Activated T-cell treated with anti-CD3 and anti-CD28 coated beads, Interleukin-2, amount 50 U/mL, for 72 hours (primary cell): ENCODE measurements at regions not wholly inside any gene's neighbourhood (a gene's known extent, or its start where the extent isn't known, plus 50 kb on each side); places are given as distances from the start of the nearest gene placed in this dataset.
"Not testable (repeated sequence)": the region's sequence is repeated elsewhere in the genome, so short reads cannot be mapped to it uniquely, and the experiment has no call there.

Experiments used
- ATAC-seq, 2 donors: fragments of 150-1000 bp; cut with Tn5 transposase; replicated peaks in 1 of 2; 2 replicates each; pipeline ENCODE4 v1.10.0; 2021; ENCODE audit warnings: moderate library complexity in 2 of 2, mild to moderate bottlenecking in 1 of 2
- DNase-seq, 2 donors: peaks; one replicate each; pipeline ENCODE4 v3.0.0; 2021 to 2022; ENCODE audit warnings: mixed read lengths in 1 of 2
- H3K27ac Mint-ChIP-seq: one replicate; pipeline ENCODE4 v1.8.0; 2022; ENCODE audit warnings: mild to moderate bottlenecking, moderate library complexity, mixed read lengths
- H3K27me3 Mint-ChIP-seq: one replicate; pipeline ENCODE4 v1.8.0; 2022; ENCODE audit warnings: low read depth, mixed read lengths
- H3K36me3 Mint-ChIP-seq, 2 donors: one replicate each; pipeline ENCODE4 v1.8.0; 2022; ENCODE audit warnings: mixed read lengths in 2 of 2, mild to moderate bottlenecking in 1 of 2; ENCODE audit not compliant: insufficient read depth in 2 of 2
- H3K4me1 Mint-ChIP-seq: one replicate; pipeline ENCODE4 v1.8.0; 2022; ENCODE audit warnings: low read depth, mixed read lengths
- H3K4me3 Mint-ChIP-seq, 2 donors: one replicate each; pipeline ENCODE4 v1.8.0; 2022; ENCODE audit warnings: mild to moderate bottlenecking in 2 of 2, mixed read lengths in 2 of 2, moderate library complexity in 2 of 2
- H3K9me3 Mint-ChIP-seq, 2 donors: one replicate each; pipeline ENCODE4 v1.8.0; 2022; ENCODE audit warnings: mixed read lengths in 2 of 2

DNA sequence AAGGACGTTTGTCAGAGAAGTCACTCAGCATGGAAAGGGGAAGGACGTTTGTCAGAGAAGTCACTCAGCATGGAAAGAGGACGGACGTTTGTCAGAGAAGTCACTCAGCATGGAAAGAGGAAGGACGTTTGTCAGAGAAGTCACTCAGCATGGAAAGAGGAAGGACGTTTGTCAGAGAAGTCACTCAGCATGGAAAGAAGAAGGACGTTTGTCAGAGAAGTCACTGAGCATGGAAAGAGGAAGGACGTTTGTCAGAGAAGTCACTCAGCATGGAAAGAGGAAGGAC lies 71.2 kb upstream of the TWIST2 start:
- H3K4me3 Mint-ChIP-seq, H3K27me3 Mint-ChIP-seq, H3K4me1 Mint-ChIP-seq, ATAC-seq, H3K36me3 Mint-ChIP-seq, H3K9me3 Mint-ChIP-seq, H3K27ac Mint-ChIP-seq, DNase-seq: not testable (repeated sequence)

DNA sequence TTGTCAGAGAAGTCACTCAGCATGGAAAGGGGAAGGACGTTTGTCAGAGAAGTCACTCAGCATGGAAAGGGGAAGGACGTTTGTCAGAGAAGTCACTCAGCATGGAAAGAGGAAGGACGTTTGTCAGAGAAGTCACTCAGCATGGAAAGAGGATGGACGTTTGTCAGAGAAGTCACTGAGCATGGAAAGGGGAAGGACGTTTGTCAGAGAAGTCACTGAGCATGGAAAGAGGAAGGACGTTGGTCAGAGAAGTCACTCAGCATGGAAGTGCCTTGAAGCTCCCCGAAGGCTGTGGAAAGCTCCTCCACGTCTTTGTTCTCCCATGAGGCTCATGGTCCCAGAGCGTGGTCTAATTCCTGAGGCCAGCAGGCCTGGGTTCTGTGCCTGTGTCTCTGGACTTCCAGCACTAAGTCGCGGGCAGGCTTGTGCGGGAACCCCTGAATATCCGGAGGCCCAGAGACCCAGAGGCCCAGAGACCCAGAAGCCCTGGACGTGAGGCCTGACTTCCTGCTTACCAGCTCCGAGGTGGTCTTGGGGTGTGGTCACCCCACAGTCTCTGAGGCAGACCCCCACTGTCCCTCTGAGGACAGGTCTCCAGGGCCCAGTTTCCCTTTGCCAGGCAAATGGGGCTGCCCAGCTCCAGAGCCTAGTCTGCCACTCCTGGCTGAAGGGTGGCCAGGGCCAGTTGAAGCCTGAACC lies 70.4 kb upstream of the TWIST2 start:
- no peaks in the 10 kb centered on the region for H3K9me3 Mint-ChIP-seq
- ATAC-seq, result no peak
- H3K27me3 Mint-ChIP-seq, result no peaks in the 10 kb centered on the region
- DNase-seq, result no peak
- no peaks in the 10 kb centered on the region for H3K4me1 Mint-ChIP-seq
- no peaks in the 10 kb centered on the region for H3K36me3 Mint-ChIP-seq
- no peak overlapping the region for H3K4me3 Mint-ChIP-seq
- no peak overlapping the region for H3K27ac Mint-ChIP-seq

DNA sequence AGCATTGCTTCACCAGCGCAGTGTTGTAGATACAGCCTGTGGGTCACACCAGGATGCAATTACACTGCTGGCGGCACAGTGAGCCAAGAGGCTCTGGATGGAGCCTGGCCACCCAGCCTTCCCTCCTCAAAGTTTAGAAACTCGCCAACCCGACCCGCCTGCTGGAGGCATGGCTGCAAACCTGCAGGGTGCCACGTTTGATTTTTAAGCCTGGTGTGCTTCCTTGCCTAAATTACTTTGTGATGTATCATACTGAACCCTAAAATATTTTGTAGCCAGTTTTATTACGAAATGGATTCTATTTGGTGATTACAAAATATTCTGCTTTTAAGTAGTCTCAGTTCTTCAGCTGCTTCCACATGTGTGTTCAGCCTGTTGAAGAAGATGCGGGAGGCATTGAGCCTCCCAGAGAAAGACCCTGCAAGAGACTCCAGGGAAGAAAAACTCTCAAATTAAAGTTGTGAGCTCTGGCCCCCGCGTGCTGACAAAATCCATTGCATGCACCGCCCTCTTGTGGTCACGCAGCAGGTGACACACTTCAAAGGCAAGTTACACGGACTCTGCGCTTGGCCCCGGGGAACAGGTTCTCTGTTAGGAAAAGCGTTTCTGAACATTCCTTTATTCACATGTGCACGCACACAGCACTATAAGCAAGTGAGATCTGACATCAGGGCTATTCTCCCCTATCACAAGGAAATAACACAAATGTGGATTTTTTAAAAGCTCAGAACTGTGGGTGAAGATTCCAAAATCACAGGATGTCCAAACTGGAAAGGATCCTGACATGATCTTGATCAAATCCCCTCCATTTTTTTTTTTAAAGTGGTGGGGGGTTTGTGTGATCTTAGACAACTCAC lies 63.0 kb upstream of the TWIST2 start:
- ATAC-seq (no peak), DNase-seq (peak; percentile 50 to 62)
- no peaks in the 10 kb centered on the region for H3K36me3 Mint-ChIP-seq
- H3K9me3 Mint-ChIP-seq, result no peaks in the 10 kb centered on the region
- H3K4me1 Mint-ChIP-seq, result no peaks in the 10 kb centered on the region
- H3K27ac Mint-ChIP-seq, result no peak overlapping the region
- H3K4me3 Mint-ChIP-seq, result no peak overlapping the region
- H3K27me3 Mint-ChIP-seq, result peaks cover 19% of the 10 kb centered on the region

DNA sequence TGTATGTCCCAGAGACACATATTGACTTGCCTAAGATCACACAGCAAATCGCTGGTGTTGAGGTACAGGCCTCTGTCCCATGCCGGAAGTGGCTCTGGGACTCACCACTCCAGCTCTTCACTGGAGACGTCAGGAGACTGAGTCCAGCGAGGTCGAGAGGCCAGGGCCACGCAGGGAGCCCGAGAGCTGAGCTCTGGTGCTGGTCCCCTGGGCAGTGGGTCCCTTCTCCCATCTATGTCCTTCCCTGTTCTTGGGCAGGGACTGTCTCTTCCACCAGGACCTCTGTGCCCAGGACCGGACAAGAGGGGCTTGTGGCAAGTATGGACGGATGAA lies 62.4 kb upstream of the TWIST2 start:
- no peak overlapping the region for H3K4me3 Mint-ChIP-seq
- no peaks in the 10 kb centered on the region for H3K9me3 Mint-ChIP-seq
- ATAC-seq (no peak), DNase-seq (no peak)
- H3K4me1 Mint-ChIP-seq, result no peaks in the 10 kb centered on the region
- peaks cover 24% of the 10 kb centered on the region for H3K27me3 Mint-ChIP-seq
- H3K36me3 Mint-ChIP-seq, result no peaks in the 10 kb centered on the region
- H3K27ac Mint-ChIP-seq, result no peak overlapping the region

DNA sequence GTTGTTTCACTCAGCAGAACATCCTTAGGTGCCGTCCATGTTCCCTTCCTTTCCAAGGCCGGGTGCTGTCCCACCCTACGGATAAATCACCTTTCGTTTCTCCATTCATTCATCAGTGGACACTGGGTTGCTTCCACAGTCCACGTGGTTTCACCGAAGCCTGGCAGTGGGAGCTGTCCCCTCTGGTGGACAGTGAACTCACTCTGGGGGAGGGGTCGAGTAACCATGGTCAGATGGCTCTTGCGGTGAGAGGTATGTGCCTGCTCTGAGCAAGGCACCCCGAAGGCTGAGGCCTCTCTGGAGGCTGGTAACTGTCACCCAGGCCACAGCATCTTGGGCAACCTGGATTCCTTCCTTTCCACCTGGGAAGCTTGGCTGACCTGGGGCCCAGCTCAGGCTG lies 61.5 kb upstream of the TWIST2 start:
- H3K9me3 Mint-ChIP-seq, result no peaks in the 10 kb centered on the region
- H3K27ac Mint-ChIP-seq, result no peak overlapping the region
- ATAC-seq, result no peak

DNA sequence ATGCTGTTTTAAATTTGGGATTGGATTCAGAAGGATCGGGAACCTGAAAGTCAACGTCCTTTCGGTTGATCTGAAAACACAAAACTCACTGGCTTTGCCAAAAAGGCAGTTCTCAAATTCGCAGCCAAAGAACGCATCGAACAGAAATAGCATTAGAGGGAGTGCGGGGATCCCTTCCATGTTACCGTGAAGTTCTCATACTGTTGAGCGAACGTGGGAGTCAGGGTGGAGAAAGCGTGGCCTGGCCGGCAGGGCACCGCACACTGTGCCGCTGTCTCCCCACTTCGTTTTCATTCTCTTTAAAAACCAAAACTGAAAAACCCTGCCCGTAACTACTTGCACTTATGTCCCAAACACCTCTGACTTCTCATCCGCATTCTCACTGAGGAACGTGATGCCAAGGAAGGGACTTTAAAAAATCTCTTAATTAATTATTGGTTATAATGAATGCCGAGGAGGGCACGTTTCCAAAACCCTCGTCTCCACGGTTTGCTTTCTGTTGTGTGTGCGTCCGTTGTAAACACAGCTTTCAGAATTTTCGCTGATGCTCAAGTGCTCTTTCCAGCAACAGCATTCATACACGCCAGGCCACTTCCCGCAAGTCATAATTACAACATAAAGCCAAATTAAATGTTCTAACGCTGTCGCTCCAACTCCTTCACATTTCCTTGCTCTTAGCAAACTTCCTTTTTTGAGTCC lies 60.9 kb upstream of the TWIST2 start:
- Mint-ChIP-seq H3K27me3 (peaks cover 24% of the 10 kb centered on the region), H3K4me1 (no peaks in the 10 kb centered on the region), H3K27ac (no peak overlapping the region), H3K4me3 (no peak overlapping the region), H3K9me3 (no peaks in the 10 kb centered on the region), H3K36me3 (no peaks in the 10 kb centered on the region)
- DNase-seq (no peak), ATAC-seq (no peak)

More for the DNA sequence above, 61.5 kb upstream of the TWIST2 start:
- no peak for DNase-seq
- Mint-ChIP-seq H3K36me3 (no peaks in the 10 kb centered on the region), H3K4me1 (no peaks in the 10 kb centered on the region), H3K27me3 (peaks cover 24% of the 10 kb centered on the region), H3K4me3 (no peak overlapping the region)

DNA sequence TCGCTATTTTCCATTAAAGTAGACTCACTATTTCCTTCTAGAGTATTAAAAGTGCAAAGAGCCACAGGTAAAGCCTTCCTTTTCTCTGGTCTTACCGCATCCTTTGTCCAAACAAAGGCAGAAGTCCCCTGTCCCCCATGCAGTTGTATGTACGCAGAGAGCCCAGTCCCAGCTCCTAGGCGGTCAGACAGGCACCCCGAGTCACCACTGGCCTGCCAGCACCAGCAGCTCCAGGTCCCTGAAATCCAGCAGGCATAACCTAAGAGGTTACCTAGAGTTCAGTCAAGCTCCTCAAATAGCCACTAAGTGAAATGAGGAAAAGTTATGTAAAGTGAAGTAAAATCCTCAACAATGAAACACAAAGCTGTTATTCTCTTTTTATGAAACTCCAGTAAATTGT lies 60.4 kb upstream of the TWIST2 start:
- DNase-seq (no peak), ATAC-seq (no peak)
- Mint-ChIP-seq H3K27ac (no peak overlapping the region), H3K36me3 (no peaks in the 10 kb centered on the region), H3K27me3 (peaks cover 24% of the 10 kb centered on the region), H3K9me3 (no peaks in the 10 kb centered on the region), H3K4me3 (no peak overlapping the region), H3K4me1 (no peaks in the 10 kb centered on the region)

DNA sequence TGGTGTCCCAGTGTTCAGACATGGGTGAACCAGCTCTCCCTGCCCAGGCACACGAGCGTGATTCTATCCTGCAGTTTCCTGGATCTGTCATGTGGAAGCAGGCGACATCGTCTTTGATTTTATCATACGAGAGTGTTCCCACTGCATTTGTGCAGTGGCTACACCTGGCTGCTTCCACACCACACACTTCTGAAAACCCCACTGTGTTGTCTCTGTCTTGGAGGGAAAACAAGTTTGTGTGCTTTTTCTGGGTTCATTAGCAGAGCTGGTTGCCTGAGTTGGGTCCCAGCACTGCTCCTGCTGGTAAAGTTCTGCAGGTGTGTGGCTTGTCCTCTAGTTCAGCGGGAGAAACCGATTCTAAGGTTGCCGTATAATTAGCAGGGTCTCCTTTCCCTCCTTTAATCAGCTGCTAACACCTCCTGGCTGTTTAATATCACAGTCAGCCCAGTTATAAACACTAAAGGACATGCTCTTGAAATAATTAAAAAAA lies 58.5 kb upstream of the TWIST2 start:
- Mint-ChIP-seq H3K36me3 (no peaks in the 10 kb centered on the region), H3K9me3 (no peaks in the 10 kb centered on the region), H3K27me3 (peaks cover 24% of the 10 kb centered on the region), H3K4me1 (no peaks in the 10 kb centered on the region), H3K27ac (no peak overlapping the region), H3K4me3 (no peak overlapping the region)
- DNase-seq, result no peak
- ATAC-seq, result no peak

DNA sequence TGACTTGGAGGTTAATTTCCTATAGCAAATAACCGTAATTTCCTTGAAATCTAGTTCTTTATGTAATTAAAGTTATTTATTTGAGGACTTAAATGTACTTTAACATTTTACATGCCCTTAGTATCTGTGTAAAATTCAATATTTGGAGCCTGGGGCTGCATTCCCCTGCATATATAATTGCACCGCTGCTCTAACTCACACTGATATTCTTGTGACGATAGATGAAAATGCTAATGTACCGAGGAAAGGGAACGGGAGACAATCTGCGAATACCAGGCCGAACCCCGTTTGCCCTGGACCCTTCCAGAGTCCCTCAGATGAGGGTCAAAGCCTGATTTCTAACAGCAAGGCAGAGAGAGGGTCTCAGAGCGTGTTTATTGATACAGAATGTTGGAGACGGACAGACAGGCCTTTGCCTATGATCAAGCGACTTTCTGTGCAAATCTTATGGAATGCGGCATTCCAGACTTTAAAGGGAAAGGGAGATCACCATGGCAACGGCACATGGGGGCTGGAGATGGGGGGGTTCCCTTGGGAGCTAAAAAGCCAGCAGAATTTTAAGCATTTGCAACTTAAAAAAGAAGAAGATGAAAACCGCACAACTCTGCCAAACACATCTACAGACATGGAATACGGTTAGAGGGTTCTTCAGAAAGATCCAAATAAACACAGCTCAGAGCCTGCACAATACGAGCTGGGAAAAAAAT lies 57.6 kb upstream of the TWIST2 start:
- DNase-seq (no peak), ATAC-seq (no peak)
- Mint-ChIP-seq H3K27me3 (peaks cover 20% of the 10 kb centered on the region), H3K9me3 (no peaks in the 10 kb centered on the region), H3K4me1 (no peaks in the 10 kb centered on the region), H3K36me3 (no peaks in the 10 kb centered on the region), H3K27ac (no peak overlapping the region), H3K4me3 (no peak overlapping the region)

DNA sequence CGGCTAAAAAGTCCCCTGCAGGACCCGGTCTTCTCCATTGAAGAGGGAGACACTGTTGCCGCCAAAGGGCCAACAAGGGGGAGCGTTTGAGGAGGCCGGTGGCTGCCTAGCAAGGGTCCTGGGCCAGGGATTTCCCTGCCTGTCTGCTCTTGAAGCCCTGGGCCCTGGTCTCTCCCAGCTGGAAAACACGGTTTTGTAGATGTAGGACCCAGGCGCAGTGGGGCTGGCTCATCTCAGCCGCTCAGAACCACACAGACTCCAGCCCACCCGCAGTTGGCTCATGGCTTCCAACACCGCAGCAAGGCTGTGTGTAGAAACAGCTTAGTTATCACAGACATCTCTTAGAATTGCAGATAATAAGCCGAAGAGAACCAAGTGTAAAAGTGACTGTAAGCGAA lies 57.1 kb upstream of the TWIST2 start:
- Mint-ChIP-seq H3K4me3 (no peak overlapping the region), H3K4me1 (no peaks in the 10 kb centered on the region), H3K9me3 (no peaks in the 10 kb centered on the region), H3K36me3 (no peaks in the 10 kb centered on the region), H3K27me3 (peaks cover 20% of the 10 kb centered on the region), H3K27ac (no peak overlapping the region)
- DNase-seq, result no peak
- no peak for ATAC-seq

DNA sequence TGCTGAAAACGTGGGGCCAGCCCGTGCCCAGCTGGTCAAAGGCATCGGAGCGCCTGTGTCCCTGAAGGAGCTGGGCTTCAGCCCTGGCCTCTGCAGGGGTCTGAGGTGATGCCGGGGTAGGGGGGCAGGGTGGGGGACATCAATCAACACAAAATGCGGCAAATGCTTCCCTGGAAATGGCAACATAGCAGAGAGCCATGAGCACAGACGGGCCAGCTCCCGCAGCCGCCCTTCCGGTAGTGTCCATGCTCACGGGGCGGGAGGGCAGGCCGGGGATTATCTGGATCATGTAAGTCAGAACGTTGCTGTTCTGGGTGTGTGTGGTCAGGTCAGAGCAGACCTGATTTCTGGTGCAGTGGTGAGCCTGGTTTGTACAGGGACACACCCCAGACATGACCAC lies 56.5 kb upstream of the TWIST2 start:
- ATAC-seq, result no peak
- no peaks in the 10 kb centered on the region for H3K9me3 Mint-ChIP-seq
- peaks cover 15% of the 10 kb centered on the region for H3K27me3 Mint-ChIP-seq
- DNase-seq, result no peak
- no peaks in the 10 kb centered on the region for H3K4me1 Mint-ChIP-seq
- H3K4me3 Mint-ChIP-seq, result no peak overlapping the region
- no peak overlapping the region for H3K27ac Mint-ChIP-seq
- H3K36me3 Mint-ChIP-seq, result no peaks in the 10 kb centered on the region

DNA sequence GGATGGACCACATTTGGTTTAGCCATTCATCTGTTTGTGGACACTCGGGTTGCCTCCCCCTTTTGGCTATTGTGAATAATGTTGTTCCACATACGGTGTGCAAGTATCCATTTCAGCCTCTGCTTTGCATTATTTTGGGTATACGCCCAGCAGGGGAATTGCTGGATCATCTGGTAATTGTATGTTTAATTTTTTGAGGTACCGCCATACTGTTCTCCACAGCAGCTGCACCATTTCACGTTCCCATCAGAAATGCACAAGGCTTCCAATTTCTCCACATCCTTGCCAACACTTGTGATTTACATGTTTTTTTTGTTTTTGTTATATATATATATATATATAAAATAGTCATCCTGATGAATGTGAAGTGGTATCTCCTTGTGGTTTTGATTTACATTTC lies 54.6 kb upstream of the TWIST2 start:
- Mint-ChIP-seq H3K9me3 (no peaks in the 10 kb centered on the region), H3K4me1 (no peaks in the 10 kb centered on the region), H3K4me3 (no peak overlapping the region), H3K27me3 (peaks cover 14% of the 10 kb centered on the region), H3K36me3 (no peaks in the 10 kb centered on the region), H3K27ac (no peak overlapping the region)
- DNase-seq, result no peak
- no peak for ATAC-seq

DNA sequence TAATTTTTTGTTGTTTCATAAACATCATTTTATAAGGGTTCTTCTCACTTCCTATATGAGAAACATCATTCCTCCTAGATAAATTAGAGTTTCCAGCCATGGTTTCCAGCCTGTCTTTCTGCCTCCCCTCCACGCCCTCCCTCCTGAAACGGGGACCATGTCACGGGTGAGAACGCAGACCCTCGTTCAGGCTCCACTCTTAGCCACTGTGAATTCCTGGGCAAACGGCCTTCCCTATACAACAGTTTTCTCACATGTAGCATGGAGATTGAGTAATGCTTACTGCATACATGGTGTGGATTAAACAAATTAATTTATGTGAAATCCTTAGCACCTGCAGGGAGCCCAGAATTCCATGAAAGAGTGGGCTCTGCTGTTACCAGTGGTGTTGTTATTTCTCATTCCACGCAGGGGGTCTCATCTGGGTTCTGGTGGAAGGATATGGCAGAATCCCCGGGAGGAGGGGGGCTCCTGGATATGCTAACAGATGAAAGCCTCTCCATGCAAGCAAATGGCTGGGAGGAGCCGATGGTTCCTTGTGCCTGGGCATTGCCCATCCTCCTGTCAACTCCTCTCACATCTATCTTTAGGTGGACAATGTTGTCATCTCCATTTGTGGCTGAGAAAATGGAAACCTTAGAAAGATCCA lies 54.0 kb upstream of the TWIST2 start:
- H3K9me3 Mint-ChIP-seq, result no peaks in the 10 kb centered on the region
- H3K27ac Mint-ChIP-seq, result no peak overlapping the region
- no peak for ATAC-seq
- H3K4me1 Mint-ChIP-seq, result no peaks in the 10 kb centered on the region
- no peak for DNase-seq
- no peak overlapping the region for H3K4me3 Mint-ChIP-seq
- H3K36me3 Mint-ChIP-seq, result no peaks in the 10 kb centered on the region
- H3K27me3 Mint-ChIP-seq, result peaks cover 14% of the 10 kb centered on the region
